ENCODE measurements at regions not wholly inside any gene's neighbourhood (a gene's known extent, or its start where the extent isn't known, plus 50 kb on each side); places are given as distances from the start of the nearest gene placed in this dataset.
"Not testable (repeated sequence)": the region's sequence is repeated elsewhere in the genome, so short reads cannot be mapped to it uniquely, and the experiment has no call there.

GRCh38 chr17:68700421-68700820 lies 99.3 kb upstream of the FAM20A start:
- DNase-seq (ENCODE audit: low spot score) = no peak

- DNase-seq (ENCODE audit: low spot score) = no peak
Measured at GRCh38 chr17:68699936-68700335, 98.8 kb upstream of the FAM20A start.

- no peak for DNase-seq (ENCODE audit: low spot score)
Measured at GRCh38 chr17:68698746-68699145, 97.6 kb upstream of the FAM20A start.

- peak; percentile 31 for DNase-seq (ENCODE audit: low spot score)
Measured at GRCh38 chr17:68697850-68698361, 96.7 kb upstream of the FAM20A start.

- no peak for DNase-seq (ENCODE audit: low spot score)
Measured at GRCh38 chr17:68695659-68696058, 94.5 kb upstream of the FAM20A start.

- DNase-seq (ENCODE audit: low spot score) = no peak
Measured at GRCh38 chr17:68694791-68695485, 93.8 kb upstream of the FAM20A start.

GRCh38 chr17:68693896-68694295 lies 92.7 kb upstream of the FAM20A start:
- no peak for DNase-seq (ENCODE audit: low spot score)

GRCh38 chr17:68693466-68693865 lies 92.3 kb upstream of the FAM20A start:
- no peak for DNase-seq (ENCODE audit: low spot score)

- DNase-seq (ENCODE audit: low spot score) = no peak
Measured at GRCh38 chr17:68686108-68686988, 85.2 kb upstream of the FAM20A start.

- no peak for DNase-seq (ENCODE audit: low spot score)
Measured at GRCh38 chr17:68684949-68685357, 83.8 kb upstream of the FAM20A start.

- DNase-seq (ENCODE audit: low spot score) = no peak
Measured at GRCh38 chr17:68682903-68683302, 81.7 kb upstream of the FAM20A start.

GRCh38 chr17:68679882-68680281 lies 78.7 kb upstream of the FAM20A start:
- no peak for DNase-seq (ENCODE audit: low spot score)

GRCh38 chr17:68676856-68677255 lies 75.7 kb upstream of the FAM20A start:
- no peak for DNase-seq (ENCODE audit: low spot score)

- DNase-seq (ENCODE audit: low spot score) = no peak
Measured at GRCh38 chr17:68675723-68676122, 74.6 kb upstream of the FAM20A start.

- DNase-seq (ENCODE audit: low spot score) = no peak
Measured at GRCh38 chr17:68674029-68674925, 73.1 kb upstream of the FAM20A start.

- no peak for DNase-seq (ENCODE audit: low spot score)
Measured at GRCh38 chr17:68670967-68671693, 70.0 kb upstream of the FAM20A start.

- DNase-seq (ENCODE audit: low spot score) = not testable (repeated sequence)
Measured at GRCh38 chr17:68666438-68666837, 65.3 kb upstream of the FAM20A start.

- DNase-seq (ENCODE audit: low spot score) = no peak
Measured at GRCh38 chr17:68665373-68665772, 64.2 kb upstream of the FAM20A start.

- no peak for DNase-seq (ENCODE audit: low spot score)
Measured at GRCh38 chr17:68662479-68662878, 61.3 kb upstream of the FAM20A start.

- no peak for DNase-seq (ENCODE audit: low spot score)
Measured at GRCh38 chr17:68662037-68662432, 60.9 kb upstream of the FAM20A start.

GRCh38 chr17:68661265-68662036 lies 60.3 kb upstream of the FAM20A start:
- no peak for DNase-seq (ENCODE audit: low spot score)
